ENCODE measurements at regions not wholly inside any gene's neighbourhood (a gene's known extent, or its start where the extent isn't known, plus 50 kb on each side); places are given as distances from the start of the nearest gene placed in this dataset.

DNA sequence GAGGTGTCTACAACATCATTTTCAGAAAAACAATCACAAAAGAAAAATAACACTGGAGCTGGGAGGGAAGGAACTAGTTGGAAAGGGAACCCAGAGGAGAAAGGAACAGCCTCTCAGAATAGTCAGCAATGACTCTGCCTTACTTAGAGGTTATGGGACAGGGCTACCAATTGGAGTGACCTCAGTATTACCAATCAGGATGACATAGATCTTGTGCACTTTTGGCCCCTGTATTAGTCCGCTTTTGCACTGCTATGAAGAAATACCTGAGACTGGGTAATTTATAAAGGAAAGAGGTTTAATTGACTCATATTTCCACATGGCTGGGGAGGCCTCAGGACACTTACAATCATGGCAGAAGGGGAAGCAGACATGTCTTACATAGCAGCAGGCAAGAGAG, 99.7 kb upstream of the SDK1 start:
- H3K27me3 Mint-ChIP-seq, result peaks cover 16% of the 10 kb centered on the region
- H3K4me3 Mint-ChIP-seq, result no peak overlapping the region
- H3K4me1 Mint-ChIP-seq, result peaks cover 7% of the 10 kb centered on the region
- H3K9me3 Mint-ChIP-seq, result no peaks in the 10 kb centered on the region
- H3K27ac Mint-ChIP-seq, result no peak overlapping the region
- ATAC-seq (ENCODE audit: low read depth) (no peak), DNase-seq (ENCODE audit: low spot score in 2 of 2) (no peak)
- H3K36me3 Mint-ChIP-seq, result no peaks in the 10 kb centered on the region

DNA sequence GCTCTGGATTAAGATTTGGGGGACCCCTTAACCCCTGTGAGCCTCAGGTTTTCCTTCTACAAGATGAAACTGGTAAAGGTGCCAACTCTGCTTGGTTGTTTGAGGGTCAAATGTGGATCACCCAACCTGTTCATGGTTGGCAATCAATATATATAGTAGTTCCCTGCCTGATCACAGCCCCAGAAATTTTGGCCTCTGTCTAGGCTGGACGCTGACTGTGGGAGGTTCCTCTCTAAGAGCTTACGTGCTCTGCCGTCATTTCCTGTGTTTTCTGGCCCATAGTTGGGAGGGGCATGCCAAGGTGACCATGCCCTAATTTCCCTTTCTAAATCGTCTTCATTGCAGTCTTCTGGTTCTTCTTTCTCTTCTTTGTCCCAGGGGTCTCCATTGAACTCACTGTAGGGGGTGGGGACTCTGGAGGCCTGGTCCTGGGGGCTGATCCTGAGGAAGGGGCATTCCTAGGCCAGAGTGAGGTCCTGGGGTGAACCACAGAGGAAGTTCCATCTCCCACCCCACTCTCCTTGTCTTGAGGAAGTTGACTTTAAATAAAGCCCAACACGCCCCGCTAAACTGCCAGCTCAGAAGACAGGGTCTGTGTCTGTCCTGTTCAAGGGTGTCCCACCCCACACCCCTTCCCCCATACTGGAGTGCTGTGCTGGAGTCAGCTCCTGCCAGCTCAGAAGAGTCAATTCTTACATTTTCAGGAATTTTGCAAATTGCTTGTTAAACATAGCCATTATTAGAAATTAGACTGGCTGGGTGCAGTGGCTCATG, 98.9 kb upstream of the SDK1 start:
- H3K27me3 Mint-ChIP-seq, result peaks cover 10% of the 10 kb centered on the region
- H3K27ac Mint-ChIP-seq, result no peak overlapping the region
- no peaks in the 10 kb centered on the region for H3K36me3 Mint-ChIP-seq
- no peak for DNase-seq (ENCODE audit: low spot score in 2 of 2)
- no peak for ATAC-seq (ENCODE audit: low read depth)
- peaks cover 5% of the 10 kb centered on the region for H3K4me1 Mint-ChIP-seq
- H3K9me3 Mint-ChIP-seq, result no peaks in the 10 kb centered on the region
- H3K4me3 Mint-ChIP-seq, result no peak overlapping the region

DNA sequence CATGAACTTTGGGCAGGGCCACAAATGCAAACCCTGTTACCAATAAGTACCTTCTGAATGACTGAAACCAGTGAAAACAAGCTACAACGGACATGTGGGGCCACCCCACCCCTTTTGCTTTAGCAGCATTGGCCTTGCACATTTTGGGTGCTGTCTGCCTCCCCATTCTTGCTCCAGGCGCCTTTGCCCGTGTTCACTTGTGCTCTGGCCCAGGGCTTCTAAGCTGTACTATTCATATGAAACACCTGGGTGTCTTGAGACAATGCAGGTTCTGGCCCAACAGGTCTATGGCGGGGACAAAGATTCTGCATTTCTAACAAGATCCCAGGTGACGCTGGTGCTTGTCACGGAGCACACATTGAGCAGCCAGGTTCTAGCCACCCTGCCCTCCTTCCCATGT, 96.5 kb upstream of the SDK1 start:
- Mint-ChIP-seq H3K27ac (no peak overlapping the region), H3K27me3 (peaks cover 9% of the 10 kb centered on the region), H3K36me3 (no peaks in the 10 kb centered on the region), H3K4me1 (peaks cover 3% of the 10 kb centered on the region), H3K9me3 (no peaks in the 10 kb centered on the region), H3K4me3 (no peak overlapping the region)
- no peak for ATAC-seq (ENCODE audit: low read depth)
- no peak for DNase-seq (ENCODE audit: low spot score in 2 of 2)

DNA sequence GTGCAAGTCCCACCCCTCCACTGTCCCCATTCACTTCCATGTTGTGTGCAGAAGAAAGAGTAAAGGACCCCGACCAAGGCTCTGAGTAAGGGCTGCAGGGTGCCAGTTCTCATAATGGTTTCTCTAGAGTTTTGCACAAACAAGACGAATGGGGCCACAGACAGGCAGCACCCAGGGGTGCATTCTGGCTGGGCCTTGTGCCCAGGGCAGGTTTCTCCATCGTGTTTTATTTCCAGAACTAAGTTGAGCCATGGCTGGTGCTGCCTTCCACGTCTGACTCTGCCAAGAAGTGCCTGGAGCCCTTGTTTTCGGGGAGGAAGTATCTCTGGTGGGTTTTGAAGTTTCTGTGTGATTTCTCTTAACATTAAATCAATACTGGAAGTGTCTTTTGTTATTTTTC, 95.0 kb upstream of the SDK1 start:
- Mint-ChIP-seq H3K36me3 (no peaks in the 10 kb centered on the region), H3K9me3 (no peaks in the 10 kb centered on the region), H3K27me3 (peaks cover 10% of the 10 kb centered on the region), H3K4me3 (no peak overlapping the region), H3K27ac (no peak overlapping the region), H3K4me1 (peaks cover 3% of the 10 kb centered on the region)
- DNase-seq (ENCODE audit: low spot score in 2 of 2) (no peak), ATAC-seq (ENCODE audit: low read depth) (no peak)

DNA sequence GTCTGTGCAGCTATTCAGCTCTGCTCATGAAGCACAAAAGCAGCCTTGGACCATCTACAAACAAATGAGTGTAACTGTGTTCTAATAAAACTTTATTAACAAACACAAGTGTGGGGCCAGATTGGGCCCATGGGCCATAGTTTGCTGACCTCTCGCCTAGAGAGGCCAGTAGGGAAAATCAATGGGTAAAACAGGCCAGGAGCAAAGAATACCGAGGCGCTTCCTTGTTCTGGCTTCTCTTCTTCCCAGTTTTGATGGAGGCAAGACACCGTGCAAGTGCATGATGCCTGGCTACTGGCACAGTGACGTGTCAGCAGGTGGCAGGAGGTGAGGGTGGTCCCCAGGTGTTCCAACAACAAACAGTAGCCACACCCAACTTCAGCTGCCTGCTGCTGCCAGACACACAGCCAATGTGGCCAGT, 94.3 kb upstream of the SDK1 start:
- H3K27me3 Mint-ChIP-seq, result peaks cover 9% of the 10 kb centered on the region
- no peak overlapping the region for H3K4me3 Mint-ChIP-seq
- no peak for ATAC-seq (ENCODE audit: low read depth)
- peaks cover 3% of the 10 kb centered on the region for H3K4me1 Mint-ChIP-seq
- DNase-seq (ENCODE audit: low spot score in 2 of 2), result no peak
- no peaks in the 10 kb centered on the region for H3K36me3 Mint-ChIP-seq
- no peak overlapping the region for H3K27ac Mint-ChIP-seq
- H3K9me3 Mint-ChIP-seq, result no peaks in the 10 kb centered on the region

DNA sequence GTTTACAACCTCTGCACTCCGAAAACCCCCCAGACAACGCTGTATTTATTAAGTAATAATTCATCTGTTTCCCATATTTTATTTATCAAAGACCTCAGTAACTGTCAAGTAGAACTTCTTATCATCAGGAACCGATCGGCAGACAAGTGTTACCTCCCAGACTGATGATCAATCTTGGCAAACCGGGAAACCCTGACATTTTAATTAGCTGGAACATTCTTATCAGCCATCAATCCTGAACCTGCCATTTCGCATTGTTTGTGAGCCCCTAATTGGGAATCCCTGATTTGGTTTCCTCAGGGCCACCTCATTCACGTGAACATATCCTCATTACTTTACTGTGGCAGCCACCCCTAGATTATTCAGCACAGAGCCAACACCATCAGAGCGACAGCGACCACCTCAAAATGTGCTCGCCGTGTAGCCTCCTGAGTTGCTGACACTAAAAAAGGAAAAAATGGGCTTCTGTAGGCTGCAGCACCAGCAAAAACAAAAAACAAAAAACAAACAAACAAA, 93.6 kb upstream of the SDK1 start:
- no peak for ATAC-seq (ENCODE audit: low read depth)
- Mint-ChIP-seq H3K9me3 (no peaks in the 10 kb centered on the region), H3K27me3 (peaks cover 9% of the 10 kb centered on the region), H3K4me3 (no peak overlapping the region), H3K36me3 (no peaks in the 10 kb centered on the region), H3K27ac (no peak overlapping the region), H3K4me1 (no peaks in the 10 kb centered on the region)
- no peak for DNase-seq (ENCODE audit: low spot score in 2 of 2)

DNA sequence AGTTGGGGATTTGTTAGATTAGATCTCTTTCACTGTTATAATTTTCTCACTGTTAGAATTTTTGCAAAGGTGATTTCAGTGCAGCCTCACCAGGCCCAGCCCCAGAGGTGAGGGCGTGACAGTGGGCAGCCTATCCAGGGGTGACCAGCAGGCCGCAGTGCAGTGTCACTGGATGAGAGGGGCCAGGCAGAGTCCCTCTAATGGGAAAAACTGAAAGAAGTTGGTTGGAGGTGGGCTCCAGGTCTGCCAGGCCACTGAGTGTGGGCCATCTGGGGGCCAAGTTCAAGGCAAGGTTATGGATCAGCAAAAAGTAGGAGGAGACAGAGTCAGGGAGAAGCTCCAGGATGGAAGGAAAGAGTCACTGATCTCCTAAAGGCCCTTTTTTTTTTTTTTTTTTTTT, 90.5 kb upstream of the SDK1 start:
- H3K4me1 Mint-ChIP-seq, result no peaks in the 10 kb centered on the region
- ATAC-seq (ENCODE audit: low read depth), result no peak
- H3K36me3 Mint-ChIP-seq, result no peaks in the 10 kb centered on the region
- H3K9me3 Mint-ChIP-seq, result no peaks in the 10 kb centered on the region
- DNase-seq (ENCODE audit: low spot score in 2 of 2), result no peak
- H3K27ac Mint-ChIP-seq, result no peak overlapping the region
- peaks cover 3% of the 10 kb centered on the region for H3K27me3 Mint-ChIP-seq
- H3K4me3 Mint-ChIP-seq, result no peak overlapping the region

DNA sequence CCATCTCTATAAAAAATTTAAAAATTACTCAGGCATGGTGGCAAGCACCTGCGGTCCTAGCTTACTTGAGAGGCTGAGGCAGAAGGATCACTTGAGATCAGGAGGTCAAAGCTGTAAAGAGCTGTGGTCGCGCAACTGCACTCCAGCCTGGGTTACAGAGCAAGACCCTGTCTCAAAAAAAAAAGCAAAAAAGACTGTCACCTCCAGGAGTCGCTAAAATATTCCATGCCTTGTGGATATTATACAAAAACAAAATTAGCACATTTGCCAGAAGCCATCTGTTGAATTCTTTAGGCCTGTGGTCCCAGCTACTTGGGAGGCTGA, 87.0 kb upstream of the SDK1 start:
- Mint-ChIP-seq H3K4me3 (no peak overlapping the region), H3K9me3 (no peaks in the 10 kb centered on the region), H3K27ac (no peak overlapping the region), H3K4me1 (no peaks in the 10 kb centered on the region), H3K36me3 (no peaks in the 10 kb centered on the region), H3K27me3 (peaks cover 8% of the 10 kb centered on the region)
- DNase-seq (ENCODE audit: low spot score in 2 of 2), result no peak
- no peak for ATAC-seq (ENCODE audit: low read depth)

DNA sequence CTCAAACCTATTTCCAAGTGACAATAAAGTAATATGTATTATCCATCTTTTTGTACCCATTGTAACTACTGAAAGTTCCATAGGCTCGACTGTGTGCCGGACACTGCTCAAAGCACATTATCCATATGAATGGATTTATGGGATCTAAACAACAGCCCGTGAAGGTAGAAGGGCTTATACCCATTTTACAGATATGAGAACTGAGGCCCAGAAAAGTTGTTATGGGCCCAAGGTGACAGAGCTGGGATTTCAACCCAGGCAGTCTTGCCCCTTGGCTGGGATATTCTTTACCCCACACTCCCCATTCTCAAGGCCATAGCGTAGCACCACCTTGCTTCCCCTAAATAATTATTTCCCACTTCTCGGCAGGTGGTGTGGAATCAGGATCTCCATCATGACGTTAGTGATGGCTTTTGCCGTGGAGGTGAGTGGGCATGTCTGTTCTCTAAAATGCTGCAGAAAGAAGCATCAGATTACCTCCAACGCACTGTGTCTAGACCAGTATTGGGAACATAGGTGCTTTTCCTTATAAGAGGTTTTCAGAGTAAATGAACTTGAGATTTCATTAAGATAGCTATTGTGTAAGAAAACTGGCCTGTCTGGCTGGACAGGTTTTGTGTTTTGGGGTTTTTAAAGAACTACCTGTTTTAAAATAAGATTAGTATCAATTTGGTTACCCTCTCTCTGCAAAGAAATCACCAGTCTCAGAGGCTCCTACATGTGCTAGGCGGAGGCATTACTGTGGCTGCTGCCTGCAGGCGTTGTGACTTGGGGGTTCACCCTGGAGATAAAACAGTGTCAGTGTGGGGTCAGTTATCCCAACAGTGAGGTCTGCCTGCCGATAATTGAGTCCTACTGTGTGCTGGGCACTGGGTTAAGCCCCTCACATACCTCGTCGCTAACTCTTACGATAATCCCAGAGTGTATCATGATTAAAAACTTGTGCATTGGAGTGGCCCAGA, 85.1 kb upstream of the SDK1 start:
- ATAC-seq (ENCODE audit: low read depth) (no peak), DNase-seq (ENCODE audit: low spot score in 2 of 2) (no peak)
- no peaks in the 10 kb centered on the region for H3K9me3 Mint-ChIP-seq
- no peaks in the 10 kb centered on the region for H3K36me3 Mint-ChIP-seq
- H3K4me1 Mint-ChIP-seq, result no peaks in the 10 kb centered on the region
- no peak overlapping the region for H3K4me3 Mint-ChIP-seq
- H3K27me3 Mint-ChIP-seq, result peaks cover 10% of the 10 kb centered on the region
- no peak overlapping the region for H3K27ac Mint-ChIP-seq

DNA sequence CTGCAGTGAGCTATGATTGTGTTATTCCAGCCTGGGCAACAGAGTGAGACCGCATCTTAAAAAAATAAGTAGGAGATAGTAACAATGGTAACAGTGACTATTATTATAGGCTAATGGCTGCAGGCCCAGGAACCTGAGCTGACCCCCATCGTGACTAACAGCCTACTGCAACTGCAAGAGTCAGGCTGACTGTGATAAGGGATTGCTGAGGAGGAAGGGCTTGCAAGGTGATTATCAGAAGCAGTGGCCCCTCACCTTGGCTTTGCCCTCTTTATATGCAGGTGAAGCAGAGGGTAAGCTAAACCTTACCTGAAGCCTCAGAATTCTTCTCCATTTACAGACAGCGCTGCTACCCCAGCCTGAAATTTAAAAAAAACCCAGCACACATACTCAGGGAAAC, 83.9 kb upstream of the SDK1 start:
- ATAC-seq (ENCODE audit: low read depth) (no peak), DNase-seq (ENCODE audit: low spot score in 2 of 2) (no peak)
- Mint-ChIP-seq H3K4me1 (no peaks in the 10 kb centered on the region), H3K27me3 (peaks cover 10% of the 10 kb centered on the region), H3K9me3 (no peaks in the 10 kb centered on the region), H3K4me3 (no peak overlapping the region), H3K27ac (no peak overlapping the region), H3K36me3 (no peaks in the 10 kb centered on the region)

DNA sequence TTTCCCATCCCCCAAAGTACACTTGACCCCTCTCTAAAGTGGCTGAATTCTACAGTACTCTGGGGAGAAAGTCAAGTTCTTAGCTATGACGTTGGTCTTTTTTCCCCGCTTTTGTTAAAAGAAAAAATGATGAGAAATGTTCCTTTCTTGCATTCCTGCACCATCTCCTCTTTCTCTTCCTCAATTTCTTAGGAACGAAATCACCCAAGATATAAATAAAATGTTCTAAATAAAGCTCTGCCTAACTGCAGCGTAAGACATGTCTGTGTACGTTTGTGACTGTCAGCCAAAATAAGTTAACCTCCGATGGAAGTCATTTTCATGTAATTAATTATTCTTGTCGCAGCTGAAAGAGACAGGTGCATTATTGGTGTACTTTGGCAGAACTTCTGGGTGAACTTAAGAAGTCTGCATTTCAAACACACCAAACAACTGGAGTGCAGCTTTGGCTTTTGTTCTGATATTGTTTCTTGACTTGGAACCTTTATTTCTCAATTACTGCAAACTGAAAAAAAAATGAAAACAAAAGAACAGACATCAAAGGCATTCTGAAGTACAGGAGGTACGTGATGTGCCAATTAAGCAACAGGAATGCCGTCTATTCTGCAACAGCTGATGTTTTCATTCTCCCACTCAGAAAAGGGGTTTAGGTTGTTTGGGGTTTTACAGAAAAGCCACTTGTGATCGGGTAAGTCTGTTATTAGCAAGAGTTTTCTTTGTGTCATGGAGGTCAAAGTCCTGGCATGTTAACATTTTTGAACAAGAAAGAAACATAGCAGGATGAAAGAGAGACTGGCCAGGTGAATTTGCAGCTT, 82.4 kb upstream of the SDK1 start:
- Mint-ChIP-seq H3K4me1 (no peaks in the 10 kb centered on the region), H3K9me3 (no peaks in the 10 kb centered on the region), H3K27ac (no peak overlapping the region), H3K27me3 (peaks cover 8% of the 10 kb centered on the region), H3K4me3 (no peak overlapping the region), H3K36me3 (no peaks in the 10 kb centered on the region)
- ATAC-seq (ENCODE audit: low read depth) (no peak), DNase-seq (ENCODE audit: low spot score in 2 of 2) (no peak)

DNA sequence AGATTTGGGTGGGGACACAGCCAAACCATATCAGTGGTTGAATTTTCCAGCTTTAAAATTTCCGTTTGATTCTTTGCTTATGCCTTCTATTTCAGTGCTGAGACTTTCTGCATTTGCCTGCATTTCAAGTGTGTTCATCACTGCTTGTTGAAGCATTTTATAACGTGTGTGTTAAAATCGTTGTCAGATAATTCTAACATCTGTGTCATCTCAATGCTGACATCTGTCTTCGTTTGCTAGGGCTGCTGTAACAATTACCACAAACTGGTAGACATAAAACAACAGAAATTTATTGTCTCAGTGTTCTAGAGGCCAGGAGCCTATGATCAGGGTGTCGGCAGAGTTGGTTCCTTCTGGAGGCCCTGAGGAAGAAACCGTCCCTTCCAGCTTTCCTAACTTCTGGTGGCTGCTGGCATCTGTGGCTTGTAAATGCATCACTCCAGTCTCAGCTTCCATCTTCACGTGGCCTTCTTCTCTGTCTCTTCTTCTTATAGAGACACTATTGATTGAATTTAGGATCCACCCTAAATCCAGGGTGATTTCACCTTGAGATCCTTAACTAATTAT, 71.1 kb upstream of the SDK1 start:
- no peak for ATAC-seq (ENCODE audit: low read depth)
- no peak overlapping the region for H3K27ac Mint-ChIP-seq

DNA sequence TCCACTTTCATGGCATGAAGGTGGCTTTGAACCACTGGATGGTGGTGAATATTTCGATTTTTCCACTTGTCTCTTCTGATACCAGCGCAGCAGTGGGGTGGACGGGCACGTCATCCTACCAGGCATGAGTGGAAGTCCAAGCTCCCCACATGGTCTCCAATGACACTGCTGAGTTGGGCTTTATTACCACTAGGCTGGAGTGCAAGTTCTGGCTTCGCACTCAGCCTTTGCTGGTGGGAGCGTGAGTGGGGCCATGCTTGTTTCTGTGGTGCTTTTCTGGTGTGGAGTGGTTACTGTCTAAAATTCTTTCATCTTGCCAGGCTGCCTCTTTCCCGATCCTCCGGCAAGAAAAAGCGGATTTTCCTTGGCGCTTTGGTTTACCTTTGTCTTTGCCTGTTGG, 70.1 kb upstream of the SDK1 start:
- H3K9me3 Mint-ChIP-seq, result peaks cover 11% of the 10 kb centered on the region
- peaks cover 18% of the 10 kb centered on the region for H3K27me3 Mint-ChIP-seq
- ATAC-seq (ENCODE audit: low read depth), result no peak
- H3K4me3 Mint-ChIP-seq, result no peak overlapping the region
- H3K27ac Mint-ChIP-seq, result no peak overlapping the region
- H3K36me3 Mint-ChIP-seq, result peaks cover 9% of the 10 kb centered on the region
- H3K4me1 Mint-ChIP-seq, result no peaks in the 10 kb centered on the region
- DNase-seq (ENCODE audit: low spot score in 2 of 2), result no peak

More for the DNA sequence above, 71.1 kb upstream of the SDK1 start:
- Mint-ChIP-seq H3K36me3 (peaks cover 3% of the 10 kb centered on the region), H3K9me3 (peaks cover 4% of the 10 kb centered on the region), H3K27me3 (peaks cover 11% of the 10 kb centered on the region), H3K4me1 (no peaks in the 10 kb centered on the region), H3K4me3 (no peak overlapping the region)
- DNase-seq (ENCODE audit: low spot score in 2 of 2), result no peak

Data from memory B cell (primary cell).